Heart right ventricle (tissue), 16 donors: ENCODE measurements at regions not wholly inside any gene's neighbourhood (a gene's known extent, or its start where the extent isn't known, plus 50 kb on each side); places are given as distances from the start of the nearest gene placed in this dataset.

Source experiments
- ATAC-seq, 8 donors: fragments of 200-7000 bp; cut with Tn5 transposase; one replicate each; pipeline ENCODE4 v1.9.1; 2020; ENCODE audit warnings: mild to moderate bottlenecking in 8 of 8, moderate library complexity in 8 of 8, moderate number of reproducible peaks in 1 of 8
- DNase-seq, 2 donors: peaks; one replicate each; pipeline ENCODE4 v3.0.0-alpha.2; 2020
- H3K27ac ChIP-seq, 10 donors: fragments of 200-600 bp; sonication (generic) in 2 of 10; one replicate each; pipeline versions ENCODE4 v1.5.0 to v1.8.0; 2020 to 2022; ENCODE audit warnings: mild to moderate bottlenecking in 3 of 10
- H3K27me3 ChIP-seq, 7 donors: fragments of 200-600 bp; one replicate each; pipeline ENCODE4 v1.8.0; 2021 to 2022; ENCODE audit warnings: mild to moderate bottlenecking in 2 of 7
- H3K36me3 ChIP-seq, 9 donors: fragments of 200-600 bp; sonication (generic) in 1 of 9; one replicate each; pipeline versions ENCODE4 v1.5.0 to v1.8.0; 2020 to 2022; ENCODE audit warnings: mild to moderate bottlenecking in 2 of 9
- H3K4me1 ChIP-seq, 9 donors: fragments of 200-600 bp; sonication (generic) in 1 of 9; one replicate each; pipeline versions ENCODE4 v1.5.0 to v1.8.0; 2020 to 2022; ENCODE audit warnings: mild to moderate bottlenecking in 4 of 9
- H3K4me3 ChIP-seq, 10 donors: fragments of 200-600 bp; sonication (generic) in 2 of 10; one replicate each; pipeline versions ENCODE4 v1.5.0 to v1.8.0; 2020 to 2022; ENCODE audit warnings: mild to moderate bottlenecking in 7 of 10, moderate library complexity in 2 of 10
- H3K9me3 ChIP-seq, 11 donors: fragments of 200-600 bp in 10 of 11; sonication (generic) in 2 of 11; one replicate each; pipeline versions ENCODE4 v1.5.0 to v1.8.0; 2013 to 2022; ENCODE audit warnings: mild to moderate bottlenecking in 2 of 11, control low read depth in 1 of 11, moderate library complexity in 1 of 11
- WGBS, 2 donors: extraction: QIAGEN DNeasy Blood & Tissue Kit; methylation state at CpG; one replicate each; pipeline ENCODE4 v1.1.7; 2013; ENCODE audit warnings: inconsistent platforms in 1 of 2; 5-methylcytosine and 5-hydroxymethylcytosine counted together
- intact Hi-C, 10 donors: fragments of 100-400 bp; cut with DNase I; formaldehyde crosslinking; loops; one replicate each; pipeline versions ENCODE4 v1.11.1 to v1.14.2; 2022
- TF ChIP-seq, protein P1 (sequence below), 9 donors: fragments of 200-600 bp; sonication (generic) in 2 of 9; IDR thresholded peaks; one replicate each; pipeline versions ENCODE4 v1.5.0 to v1.8.0; 2021 to 2022; ENCODE audit warnings: antibody characterized with exemption in 9 of 9, mild to moderate bottlenecking in 5 of 9, moderate library complexity in 1 of 9
- donor health status: Arrhythmogenic right ventricular cardiomyopathy.
- donor health status: ischemic (EF 13 %, LVEDD 7.1; RV severe dilation, severe dysfunction).
- donor health status: healthy with polysubstance abuse.
- donor health status: DM: no; HTN: yes; CAD: no.
- donor health status: DM: no; HTN: no; CAD: no.
- donor health status: ischemic (EF 25% LVEDD 6.9; RV normal size, moderate dysfunction).
- donor health status: ischemic (EF 25% LVEDD 5.7; RV mildly dilated, moderate dysfunction).
- donor health status: healthy.
- donor health status: DM: yes; HTN: yes; CAD: no.
- donor health status: Ischemic cardiomyopathy.
- donor health status: ischemic (EF 35%, LVEDD 5.7; RV mildly dilated, moderate dysfunction).
- donor health status: nonischemic (EF 11% LVEDD 7.7; RV severe dilation, severe dysfunction).
- donor health status: DM: yes; HTN: yes; CAD: no.
- donor health status: PGD.
- donor health status: ischemic (EF 29% LVEDD 5.4; RV normal size, mild dysfunction).
- donor health status: nonischemic (EF 23%, LVEDD 6.1; RV moderate dilation, normal function).

DNA sequence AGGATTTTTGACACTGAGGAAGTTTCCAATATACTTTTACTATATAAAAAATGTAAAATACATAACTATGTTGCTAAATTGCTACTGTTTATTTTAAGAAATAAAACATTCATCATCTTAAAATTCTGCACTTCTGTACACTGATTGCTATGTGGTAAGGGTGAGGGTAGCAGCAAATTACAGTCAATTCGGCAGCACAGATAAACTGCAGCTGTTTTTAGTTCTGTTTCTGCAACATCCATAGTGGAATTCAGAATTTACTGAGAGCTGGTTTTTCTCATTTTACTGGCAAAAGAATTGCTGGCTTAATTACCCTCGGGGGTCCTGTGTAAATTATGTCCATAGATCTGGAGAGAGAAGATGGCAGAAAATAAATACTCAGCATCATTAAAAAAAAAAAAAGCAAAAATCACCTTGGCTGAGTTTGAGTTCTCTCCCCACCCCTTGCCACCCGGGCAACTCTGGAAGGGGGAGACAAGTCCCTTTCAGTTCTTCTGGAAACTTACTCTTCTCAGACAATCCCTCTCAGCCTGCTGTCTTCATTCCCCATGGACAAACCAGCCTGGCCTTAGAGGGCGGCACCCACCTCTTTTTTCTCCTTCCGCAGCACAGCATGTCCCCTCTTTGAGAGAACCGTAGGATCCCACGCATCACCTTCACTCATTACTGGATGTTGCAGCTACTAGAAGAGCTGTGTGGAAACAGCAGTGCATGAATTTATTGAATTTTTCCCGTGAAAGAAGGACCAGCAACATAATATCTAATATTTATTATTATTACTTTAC, 501.1 kb upstream of the CELF2 start:
- Histone ChIP-seq H3K27me3 (no peaks in the 10 kb centered on the region), H3K4me1 (peaks cover 0 to 11% (median 0%) of the 10 kb centered on the region in 9 donors), H3K9me3 (no peaks in the 10 kb centered on the region), H3K27ac (no peak overlapping the region), H3K36me3 (no peaks in the 10 kb centered on the region), H3K4me3 (no peak overlapping the region)
- no peak for DNase-seq
- no peak for ATAC-seq
- intact Hi-C loops = no loop called here
- TF ChIP-seq, protein P1, sequence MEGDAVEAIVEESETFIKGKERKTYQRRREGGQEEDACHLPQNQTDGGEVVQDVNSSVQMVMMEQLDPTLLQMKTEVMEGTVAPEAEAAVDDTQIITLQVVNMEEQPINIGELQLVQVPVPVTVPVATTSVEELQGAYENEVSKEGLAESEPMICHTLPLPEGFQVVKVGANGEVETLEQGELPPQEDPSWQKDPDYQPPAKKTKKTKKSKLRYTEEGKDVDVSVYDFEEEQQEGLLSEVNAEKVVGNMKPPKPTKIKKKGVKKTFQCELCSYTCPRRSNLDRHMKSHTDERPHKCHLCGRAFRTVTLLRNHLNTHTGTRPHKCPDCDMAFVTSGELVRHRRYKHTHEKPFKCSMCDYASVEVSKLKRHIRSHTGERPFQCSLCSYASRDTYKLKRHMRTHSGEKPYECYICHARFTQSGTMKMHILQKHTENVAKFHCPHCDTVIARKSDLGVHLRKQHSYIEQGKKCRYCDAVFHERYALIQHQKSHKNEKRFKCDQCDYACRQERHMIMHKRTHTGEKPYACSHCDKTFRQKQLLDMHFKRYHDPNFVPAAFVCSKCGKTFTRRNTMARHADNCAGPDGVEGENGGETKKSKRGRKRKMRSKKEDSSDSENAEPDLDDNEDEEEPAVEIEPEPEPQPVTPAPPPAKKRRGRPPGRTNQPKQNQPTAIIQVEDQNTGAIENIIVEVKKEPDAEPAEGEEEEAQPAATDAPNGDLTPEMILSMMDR (IDR thresholded peaks at IDR 0.05) = no peak
- WGBS, 2 donors = 78 to 79% methylated on average over 8 of the region's 8 CpGs

- DNase-seq (no peak), ATAC-seq (no peak)
- H3K4me1 ChIP-seq = peaks cover 0 to 11% (median 0%) of the 10 kb centered on the region in 9 donors
- no peak overlapping the region for H3K4me3 ChIP-seq
- H3K27ac ChIP-seq = no peak overlapping the region
- 69 to 74% methylated on average over 4 of the region's 4 CpGs for WGBS, 2 donors
- no peaks in the 10 kb centered on the region for H3K9me3 ChIP-seq
- no peaks in the 10 kb centered on the region for H3K36me3 ChIP-seq
- TF ChIP-seq, protein P1 (IDR thresholded peaks at IDR 0.05) = no peak
- H3K27me3 ChIP-seq = no peaks in the 10 kb centered on the region
- intact Hi-C loops = no loop called here
Observed at GRCh38 chr10:10517866-10518265, 499.8 kb upstream of the CELF2 start.

- ATAC-seq (no peak), DNase-seq (no peak)
- intact Hi-C loops = no loop called here
- TF ChIP-seq, protein P1 (IDR thresholded peaks at IDR 0.05) = no peak
- Histone ChIP-seq H3K27ac (no peak overlapping the region), H3K9me3 (no peaks in the 10 kb centered on the region), H3K4me1 (peaks cover 0 to 11% (median 0%) of the 10 kb centered on the region in 9 donors), H3K36me3 (no peaks in the 10 kb centered on the region), H3K4me3 (no peak overlapping the region), H3K27me3 (no peaks in the 10 kb centered on the region)
- WGBS, 2 donors = 94 to 97% methylated on average over 3 of the region's 3 CpGs
Observed at GRCh38 chr10:10519674-10520073, 498.0 kb upstream of the CELF2 start.

- DNase-seq = no peak
- TF ChIP-seq, protein P1 (IDR thresholded peaks at IDR 0.05) = no peak
- Histone ChIP-seq H3K4me3 (no peak overlapping the region), H3K27me3 (no peaks in the 10 kb centered on the region), H3K27ac (no peak overlapping the region), H3K4me1 (peaks cover 0 to 8% (median 0%) of the 10 kb centered on the region in 9 donors), H3K36me3 (no peaks in the 10 kb centered on the region), H3K9me3 (no peaks in the 10 kb centered on the region)
- 89 to 92% methylated on average over 12 of the region's 12 CpGs for WGBS, 2 donors
- intact Hi-C loops = no loop called here
- ATAC-seq = no peak
Observed at GRCh38 chr10:10520491-10521385, 496.9 kb upstream of the CELF2 start.
